Stomach (tissue), 4 donors: ENCODE measurements at regions not wholly inside any gene's neighbourhood (a gene's known extent, or its start where the extent isn't known, plus 50 kb on each side); places are given as distances from the start of the nearest gene placed in this dataset.

ENCODE experiments used
- CTCF ChIP-seq, 7 experiments: fragments of 450-650 bp in 4 of 7; fragments of 200-600 bp in 3 of 7; sonication (generic) in 3 of 7; IDR thresholded peaks; one replicate each; pipeline ENCODE4 v1.5.1; 2016 to 2019; ENCODE audit warnings: antibody characterized with exemption in 7 of 7, control low read depth in 2 of 7, mild to moderate bottlenecking in 1 of 7
- POLR2A ChIP-seq, 4 donors: fragments of 450-650 bp; IDR thresholded peaks; one replicate each; pipeline ENCODE4 v1.6.1; 2016; ENCODE audit warnings: antibody characterized with exemption in 4 of 4, control low read depth in 2 of 4, mild to moderate bottlenecking in 1 of 4, moderate library complexity in 1 of 4
- POLR2AphosphoS5 ChIP-seq, 3 donors: sonication (generic); formaldehyde crosslinking; IDR thresholded peaks; one replicate each; pipeline ENCODE4 v1.6.1; 2016; ENCODE audit warnings: antibody characterized with exemption in 3 of 3

DNA sequence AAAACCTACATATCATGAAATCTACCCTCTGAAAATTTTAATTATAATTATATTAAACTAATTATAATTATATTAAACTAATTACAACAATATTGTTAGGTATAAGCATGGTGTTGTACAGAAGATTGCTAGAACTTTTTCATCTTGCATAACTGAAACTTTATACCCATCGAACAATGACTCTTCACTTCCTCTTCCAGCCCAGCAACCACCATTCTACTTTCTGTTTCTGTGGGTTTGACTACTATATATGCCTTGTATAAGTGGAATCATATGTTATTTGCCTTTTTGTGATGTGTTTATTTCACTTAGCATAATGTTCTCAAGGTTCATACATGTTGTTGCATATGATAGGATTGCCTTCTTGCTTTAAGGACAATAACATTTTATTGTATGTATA, 274.2 kb upstream of the CCNH start:
- TF ChIP-seq CTCF (IDR thresholded peaks at IDR 0.05): no peak
- no peak for TF ChIP-seq POLR2A (IDR thresholded peaks at IDR 0.05)
- TF ChIP-seq POLR2AphosphoS5 (IDR thresholded peaks at IDR 0.05): no peak
